GM18498 (cell line): ENCODE measurements at regions not wholly inside any gene's neighbourhood (a gene's known extent, or its start where the extent isn't known, plus 50 kb on each side); places are given as distances from the start of the nearest gene placed in this dataset.
"Not testable (repeated sequence)": the region's sequence is repeated elsewhere in the genome, so short reads cannot be mapped to it uniquely, and the experiment has no call there.

Experiments
- ATAC-seq: cut with Tn5 transposase; IDR thresholded peaks from one replicate; pipeline ENCODE4 v1.9.1; 2021; ENCODE audit warnings: mild to moderate bottlenecking, moderate library complexity; ENCODE audit not compliant: unreplicated experiment

- no peak for ATAC-seq
Measured at GRCh38 chr12:11978726-11979384, 91.9 kb upstream of the BCL2L14 start.

- ATAC-seq = no peak
Measured at GRCh38 chr12:11980115-11980514, 90.6 kb upstream of the BCL2L14 start.

GRCh38 chr12:11981121-11981733 is 89.5 kb upstream of the BCL2L14 start:
- peak; percentile 91 for ATAC-seq

GRCh38 chr12:11984417-11984816 is 86.3 kb upstream of the BCL2L14 start:
- ATAC-seq = no peak

- no peak for ATAC-seq
Measured at GRCh38 chr12:11986165-11986564, 84.6 kb upstream of the BCL2L14 start.

GRCh38 chr12:11987901-11988300 is 82.8 kb upstream of the BCL2L14 start:
- ATAC-seq = no peak

- no peak for ATAC-seq
Measured at GRCh38 chr12:11991604-11992003, 79.1 kb upstream of the BCL2L14 start.

GRCh38 chr12:11992515-11992914 is 78.2 kb upstream of the BCL2L14 start:
- no peak for ATAC-seq

GRCh38 chr12:11998307-11998943 is 72.3 kb upstream of the BCL2L14 start:
- ATAC-seq = not testable (repeated sequence)

- ATAC-seq = no peak
Measured at GRCh38 chr12:11998944-11999315, 71.8 kb upstream of the BCL2L14 start.

GRCh38 chr12:12003609-12004008 is 67.1 kb upstream of the BCL2L14 start:
- no peak for ATAC-seq

GRCh38 chr12:12004524-12004923 is 66.2 kb upstream of the BCL2L14 start:
- ATAC-seq = no peak

- peak; percentile 25 for ATAC-seq
Measured at GRCh38 chr12:12007001-12007712, 63.6 kb upstream of the BCL2L14 start.

- no peak for ATAC-seq
Measured at GRCh38 chr12:12007713-12008231, 63.0 kb upstream of the BCL2L14 start.

GRCh38 chr12:12008232-12008850 is 62.4 kb upstream of the BCL2L14 start:
- no peak for ATAC-seq

GRCh38 chr12:12008931-12009611 is 61.7 kb upstream of the BCL2L14 start:
- ATAC-seq = peak; percentile 46

GRCh38 chr12:12009749-12010276 is 60.9 kb upstream of the BCL2L14 start:
- ATAC-seq = peak; percentile 11

- peak; percentile 54 for ATAC-seq
Measured at GRCh38 chr12:12010277-12011039, 60.3 kb upstream of the BCL2L14 start.

GRCh38 chr12:12011880-12012260 is 58.9 kb upstream of the BCL2L14 start:
- ATAC-seq = no peak
